Liver (tissue), 3 donors: ENCODE measurements at regions not wholly inside any gene's neighbourhood (a gene's known extent, or its start where the extent isn't known, plus 50 kb on each side); places are given as distances from the start of the nearest gene placed in this dataset.

Source experiments
- CTCF ChIP-seq: fragments of 150-350 bp; IDR thresholded peaks from 2 replicates; pipeline ENCODE4 v1.5.1; 2017; ENCODE audit warnings: improper control_type of control experiment, low read depth, low read length; ENCODE audit not compliant: missing input control
- HNF4G ChIP-seq: IDR thresholded peaks from 2 replicates; pipeline ENCODE4 v1.6.1; 2016; ENCODE audit warnings: antibody characterized with exemption
- JUND ChIP-seq, 2 donors: IDR thresholded peaks; 2 replicates each; pipeline ENCODE4 v1.6.1; 2016; ENCODE audit warnings: antibody characterized with exemption in 2 of 2
- MAX ChIP-seq: IDR thresholded peaks from 2 replicates; pipeline ENCODE4 v1.6.1; 2016; ENCODE audit warnings: antibody characterized with exemption
- RAD21 ChIP-seq, 2 donors: IDR thresholded peaks; 2 replicates each; pipeline ENCODE4 v1.6.1; 2016; ENCODE audit warnings: antibody characterized with exemption in 2 of 2, mild to moderate bottlenecking in 2 of 2
- ZBTB33 ChIP-seq: IDR thresholded peaks from 2 replicates; pipeline ENCODE4 v1.6.1; 2016; ENCODE audit warnings: antibody characterized with exemption
- donor health status: healthy.
- donor health status: healthy.

- TF ChIP-seq CTCF (no peak), JUND (IDR thresholded peaks at IDR 0.05) (no peak), HNF4G (no peak), RAD21 (IDR thresholded peaks at IDR 0.05) (no peak), MAX (no peak), ZBTB33 (no peak)
These were observed 401.5 kb upstream of the PROK2 start for GRCh38 chr3:72186400-72186855.
